ENCODE measurements at regions not wholly inside any gene's neighbourhood (a gene's known extent, or its start where the extent isn't known, plus 50 kb on each side); places are given as distances from the start of the nearest gene placed in this dataset.

- no peak for TF ChIP-seq CTCF (conservative IDR thresholded peaks at IDR 0.05; ENCODE audit: low read length)
- TF ChIP-seq EZH2phosphoT487 (IDR thresholded peaks at IDR 0.05; ENCODE audit: borderline replicate concordance, low read depth, low read length), result no peak
These were observed 224.0 kb downstream of the COG6 start for GRCh38 chr13:39879286-39880035.
